Caco-2 (cell line): ENCODE measurements at regions not wholly inside any gene's neighbourhood (a gene's known extent, or its start where the extent isn't known, plus 50 kb on each side); places are given as distances from the start of the nearest gene placed in this dataset.
A peak's percentile ranks its signal among the peaks of the same experiment; 100 is the strongest.

ENCODE experiments used
- BruUV-seq: library from RNA; stranded (reverse); fragments of 400-500 nt; replicated peaks from 2 replicates; lab custom pipeline; 2021; lab: Mats Ljungman, UMichigan
- CTCF ChIA-PET: fragments of 300-600 bp; sonication (Branson Sonifier 250); formaldehyde crosslinking; loops from one replicate; lab custom pipeline; 2022; ENCODE audit warnings: antibody characterized with exemption; lab: Charles Lee
- POLR2A ChIA-PET: fragments of 300-600 bp; sonication (Branson Sonifier 250); formaldehyde crosslinking; loops from one replicate; lab custom pipeline; 2022; ENCODE audit warnings: antibody characterized with exemption; lab: Charles Lee
- DNase-seq, 2 experiments: peaks; one replicate each; pipeline versions ENCODE4 v3.0.0 to v3.0.0-alpha.2; 2020 to 2022
- H3K27me3 ChIP-seq: replicated peaks from 2 replicates; pipeline ENCODE4 v1.6.0; 2011; ENCODE audit warnings: low read length; ENCODE audit not compliant: control insufficient read depth, insufficient read depth
- H3K36me3 ChIP-seq: 2 replicates; pipeline ENCODE4 v1.5.1; 2011; ENCODE audit warnings: low read length; ENCODE audit not compliant: control insufficient read depth, insufficient read depth
- H3K4me1 ChIP-seq: fragments of 250-450 bp; sonication (Bioruptor Pico); 2 replicates; pipeline ENCODE4 v1.5.1; 2020; ENCODE audit warnings: mild to moderate bottlenecking
- H3K4me3 ChIP-seq: 2 replicates; pipeline ENCODE4 v1.5.1; 2011; ENCODE audit warnings: low read depth, mild to moderate bottlenecking, control low read depth, low read length
- H3K9me3 ChIP-seq: fragments of 250-450 bp; sonication (Bioruptor Pico); 2 replicates; pipeline ENCODE4 v1.5.1; 2020; ENCODE audit warnings: mild to moderate bottlenecking, moderate library complexity
- H3K27ac Mint-ChIP-seq: one replicate; pipeline ENCODE4 v1.8.0; 2022; ENCODE audit warnings: mixed read lengths; ENCODE audit not compliant: unreplicated experiment
- H3K27me3 Mint-ChIP-seq: one replicate; pipeline ENCODE4 v1.8.0; 2022; ENCODE audit warnings: mixed read lengths; ENCODE audit not compliant: insufficient read depth, unreplicated experiment
- H3K36me3 Mint-ChIP-seq: one replicate; pipeline ENCODE4 v1.8.0; 2022; ENCODE audit warnings: mild to moderate bottlenecking, mixed read lengths; ENCODE audit not compliant: insufficient read depth, unreplicated experiment
- H3K4me1 Mint-ChIP-seq: one replicate; pipeline ENCODE4 v1.8.0; 2022; ENCODE audit warnings: low read depth, mixed read lengths; ENCODE audit not compliant: unreplicated experiment
- H3K4me3 Mint-ChIP-seq: one replicate; pipeline ENCODE4 v1.8.0; 2022; ENCODE audit warnings: mild to moderate bottlenecking, moderate library complexity, mixed read lengths; ENCODE audit not compliant: unreplicated experiment
- H3K9me3 Mint-ChIP-seq: one replicate; pipeline ENCODE4 v1.8.0; 2022; ENCODE audit warnings: mixed read lengths; ENCODE audit not compliant: unreplicated experiment
- CTCF ChIP-seq, 2 experiments: fragments of 200-600 bp in 1 of 2; IDR thresholded peaks; 1 replicate in 1 of 2; 2 replicates in 1 of 2; pipeline versions ENCODE4 v1.5.1 to v1.8.0; 2011 to 2022; ENCODE audit warnings: antibody characterized with exemption in 1 of 2, control low read depth in 1 of 2, inconsistent platforms in 1 of 2, low read depth in 1 of 2, low read length in 1 of 2, mild to moderate bottlenecking in 1 of 2, moderate library complexity in 1 of 2; ENCODE audit not compliant: insufficient read depth in 1 of 2, severe bottlenecking in 1 of 2, unreplicated experiment in 1 of 2
- intact Hi-C: fragments of 100-400 bp; cut with micrococcal nuclease; formaldehyde crosslinking; loops from one replicate; pipeline ENCODE4 v1.10.0; 2022; ENCODE audit not compliant: unreplicated experiment

DNA sequence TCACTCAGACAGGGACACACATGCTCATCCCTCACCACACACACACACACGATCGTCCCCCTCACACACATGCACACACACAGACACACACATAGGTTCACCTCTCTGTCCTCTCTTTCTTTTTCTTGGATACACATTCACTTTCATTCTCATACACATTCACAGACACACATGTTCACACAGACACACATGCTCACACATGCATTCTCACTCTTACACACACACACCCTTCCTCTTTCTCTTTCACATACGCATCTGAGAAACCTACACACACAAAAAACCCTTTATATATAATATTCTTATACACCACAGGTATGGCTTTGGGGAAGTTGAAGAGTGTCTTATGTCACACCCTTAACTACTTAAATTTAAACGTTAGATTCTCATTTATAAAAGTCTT lies 248.6 kb upstream of the RUNX1 start:
- BruUV-seq: no TSS peak
- DNase-seq: no peak
- Mint-ChIP-seq H3K9me3 (no peaks in the 10 kb centered on the region), H3K4me3 (no peak overlapping the region), H3K27ac (no peak overlapping the region), H3K4me1 (peaks cover 15% of the 10 kb centered on the region), H3K36me3 (no peaks in the 10 kb centered on the region), H3K27me3 (no peaks in the 10 kb centered on the region)
- Histone ChIP-seq H3K4me3 (no peak overlapping the region), H3K27me3 (no peaks in the 10 kb centered on the region), H3K36me3 (no peaks in the 10 kb centered on the region), H3K4me1 (no peaks in the 10 kb centered on the region), H3K9me3 (no peaks in the 10 kb centered on the region)
- POLR2A ChIA-PET: no interaction called here
- intact Hi-C loops: no loop called here
- CTCF ChIA-PET: no interaction called here
- no peak for TF ChIP-seq CTCF (IDR thresholded peaks at IDR 0.05; ENCODE audit: insufficient read depth in 1 of 2, low read depth in 1 of 2, low read length in 1 of 2, severe bottlenecking in 1 of 2, unreplicated experiment in 1 of 2)

DNA sequence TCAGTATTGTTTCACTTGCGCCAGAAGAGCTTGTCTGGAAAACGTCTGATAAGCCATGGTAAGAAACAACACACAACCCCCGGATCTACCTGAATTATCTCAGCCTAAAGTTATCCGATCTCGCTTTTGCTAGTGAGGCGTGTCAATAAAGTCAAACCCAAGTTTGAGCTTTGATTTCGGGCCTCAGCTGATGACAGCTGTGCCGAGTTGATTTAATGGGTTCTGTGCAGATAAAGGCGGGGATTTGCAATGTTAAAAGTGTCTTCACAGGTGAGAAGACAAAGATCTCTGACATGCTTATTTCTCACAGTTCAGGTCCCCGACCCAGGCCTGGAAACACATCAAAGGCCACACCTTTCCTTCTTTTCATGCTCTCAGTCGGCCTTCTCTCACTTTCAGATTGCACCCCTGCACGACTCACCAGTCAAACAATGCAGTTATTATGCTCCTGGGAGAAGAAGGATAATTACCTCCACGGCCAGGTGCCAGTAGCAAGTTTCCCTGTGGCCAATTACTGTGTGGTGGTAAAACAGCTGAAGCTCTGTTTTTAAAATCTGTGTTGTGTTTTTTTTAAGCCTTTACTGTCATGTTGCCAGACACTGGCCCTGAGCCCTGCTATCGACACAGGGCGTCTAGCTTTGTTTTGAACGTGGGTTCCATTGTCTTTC lies 245.3 kb upstream of the RUNX1 start:
- Histone ChIP-seq H3K9me3 (no peaks in the 10 kb centered on the region), H3K27me3 (no peaks in the 10 kb centered on the region), H3K4me1 (no peaks in the 10 kb centered on the region), H3K4me3 (no peak overlapping the region), H3K36me3 (no peaks in the 10 kb centered on the region)
- no peak for TF ChIP-seq CTCF (IDR thresholded peaks at IDR 0.05; ENCODE audit: insufficient read depth in 1 of 2, low read depth in 1 of 2, low read length in 1 of 2, severe bottlenecking in 1 of 2, unreplicated experiment in 1 of 2)
- Mint-ChIP-seq H3K36me3 (no peaks in the 10 kb centered on the region), H3K4me3 (peak overlapping the region; percentile 20), H3K27me3 (no peaks in the 10 kb centered on the region), H3K9me3 (no peaks in the 10 kb centered on the region), H3K27ac (no peak overlapping the region), H3K4me1 (peaks cover 15% of the 10 kb centered on the region)
- POLR2A ChIA-PET: no interaction called here
- CTCF ChIA-PET: no interaction called here
- no TSS peak for BruUV-seq
- intact Hi-C loops: no loop called here
- DNase-seq: peak; percentile 11 to 51

- Histone ChIP-seq H3K36me3 (no peaks in the 10 kb centered on the region), H3K9me3 (no peaks in the 10 kb centered on the region), H3K4me3 (no peak overlapping the region), H3K4me1 (no peaks in the 10 kb centered on the region), H3K27me3 (no peaks in the 10 kb centered on the region)
- Mint-ChIP-seq H3K27me3 (no peaks in the 10 kb centered on the region), H3K27ac (no peak overlapping the region), H3K4me1 (peaks cover 15% of the 10 kb centered on the region), H3K9me3 (no peaks in the 10 kb centered on the region), H3K4me3 (no peak overlapping the region), H3K36me3 (no peaks in the 10 kb centered on the region)
- BruUV-seq: no TSS peak
- intact Hi-C loops: no loop called here
- ChIA-PET POLR2A (no interaction called here), CTCF (no interaction called here)
- TF ChIP-seq CTCF (IDR thresholded peaks at IDR 0.05; ENCODE audit: insufficient read depth in 1 of 2, low read depth in 1 of 2, low read length in 1 of 2, severe bottlenecking in 1 of 2, unreplicated experiment in 1 of 2): no peak
- DNase-seq: no peak
These were observed 243.0 kb upstream of the RUNX1 start for GRCh38 chr21:35291973-35292627.
